GM19328 (cell line): ENCODE measurements at regions not wholly inside any gene's neighbourhood (a gene's known extent, or its start where the extent isn't known, plus 50 kb on each side); places are given as distances from the start of the nearest gene placed in this dataset.

Experiments used
- ATAC-seq: cut with Tn5 transposase; IDR thresholded peaks from one replicate; pipeline ENCODE4 v1.9.1; 2021; ENCODE audit warnings: mild to moderate bottlenecking, moderate library complexity; ENCODE audit not compliant: unreplicated experiment

- ATAC-seq, result no peak
Measured at GRCh38 chr18:72100465-72101004, 443.6 kb downstream of the CBLN2 start.

GRCh38 chr18:72091369-72091768 lies 452.8 kb downstream of the CBLN2 start:
- no peak for ATAC-seq

- no peak for ATAC-seq
Measured at GRCh38 chr18:72089432-72089831, 454.7 kb downstream of the CBLN2 start.

- no peak for ATAC-seq
Measured at GRCh38 chr18:72086421-72086820, 457.7 kb downstream of the CBLN2 start.

GRCh38 chr18:72075040-72075439 lies 469.1 kb downstream of the CBLN2 start:
- no peak for ATAC-seq

- no peak for ATAC-seq
Measured at GRCh38 chr18:72063001-72063400, 481.1 kb downstream of the CBLN2 start.

- ATAC-seq, result no peak
Measured at GRCh38 chr18:72058851-72059250, 485.3 kb downstream of the CBLN2 start.

- ATAC-seq, result no peak
Measured at GRCh38 chr18:72056171-72056570, 488.0 kb downstream of the CBLN2 start.

- ATAC-seq, result no peak
Measured at GRCh38 chr18:72041313-72042032, 502.7 kb downstream of the CBLN2 start.

GRCh38 chr18:72013427-72013850 lies 530.7 kb downstream of the CBLN2 start:
- no peak for ATAC-seq

- ATAC-seq, result no peak
Measured at GRCh38 chr18:71998547-71999097, 545.5 kb downstream of the CBLN2 start.

GRCh38 chr18:71995904-71996465 lies 548.2 kb downstream of the CBLN2 start:
- ATAC-seq, result no peak

- ATAC-seq, result no peak
Measured at GRCh38 chr18:71994273-71994672, 549.9 kb downstream of the CBLN2 start.

- ATAC-seq, result no peak
Measured at GRCh38 chr18:71989616-71990015, 554.5 kb downstream of the CBLN2 start.

GRCh38 chr18:71986351-71987050 lies 557.6 kb downstream of the CBLN2 start:
- no peak for ATAC-seq

GRCh38 chr18:71976744-71977143 lies 567.4 kb downstream of the CBLN2 start:
- no peak for ATAC-seq

- no peak for ATAC-seq
Measured at GRCh38 chr18:71966791-71967190, 577.4 kb downstream of the CBLN2 start.

GRCh38 chr18:71958605-71959004 lies 585.5 kb downstream of the CBLN2 start:
- no peak for ATAC-seq

- ATAC-seq, result no peak
Measured at GRCh38 chr18:71951001-71951400, 593.1 kb downstream of the CBLN2 start.

- no peak for ATAC-seq
Measured at GRCh38 chr18:71942433-71942832, 601.7 kb downstream of the CBLN2 start.

- no peak for ATAC-seq
Measured at GRCh38 chr18:71939483-71939882, 604.7 kb downstream of the CBLN2 start.

- ATAC-seq, result no peak
Measured at GRCh38 chr18:71936744-71937143, 607.4 kb downstream of the CBLN2 start.
